ENCODE measurements at regions not wholly inside any gene's neighbourhood (a gene's known extent, or its start where the extent isn't known, plus 50 kb on each side); places are given as distances from the start of the nearest gene placed in this dataset.

GRCh38 chr4:53951414-53951813 is 113.0 kb downstream of the CHIC2 start:
- Histone ChIP-seq H3K36me3 (ENCODE audit: insufficient read depth, low read length) (no peaks in the 10 kb centered on the region), H3K4me3 (ENCODE audit: low read depth in 1 of 2, low read length in 2 of 2) (no peak overlapping the region), H4K20me1 (ENCODE audit: insufficient read depth, low read length) (no peaks in the 10 kb centered on the region), H3K79me2 (ENCODE audit: insufficient read depth, low read length) (no peaks in the 10 kb centered on the region), H2AFZ (ENCODE audit: low read depth, low read length) (no peak overlapping the region), H3K4me2 (ENCODE audit: insufficient read depth, low read length) (no peak overlapping the region), H3K9me3 (ENCODE audit: insufficient read depth, low read length, severe bottlenecking) (no peaks in the 10 kb centered on the region), H3K9ac (ENCODE audit: low read depth, low read length) (no peak overlapping the region), H3K4me1 (ENCODE audit: insufficient read depth, low read length) (no peaks in the 10 kb centered on the region), H3K27ac (ENCODE audit: low read length) (no peak overlapping the region), H3K27me3 (ENCODE audit: insufficient read depth, low read length, poor library complexity) (no peaks in the 10 kb centered on the region)
- ATAC-seq (ENCODE audit: insufficient read depth, low read depth) (no peak), DNase-seq (no peak)
- TF ChIP-seq EZH2 (IDR thresholded peaks at IDR 0.05; ENCODE audit: borderline replicate concordance, low read depth, low read length, severe bottlenecking) (no peak), CTCF (IDR thresholded peaks at IDR 0.05; ENCODE audit: borderline replicate concordance, extremely low read depth, low read length, poor library complexity, severe bottlenecking) (no peak)

GRCh38 chr4:53943345-53944085 is 120.9 kb downstream of the CHIC2 start:
- H3K4me2 ChIP-seq (ENCODE audit: insufficient read depth, low read length) = no peak overlapping the region
- H4K20me1 ChIP-seq (ENCODE audit: insufficient read depth, low read length) = no peaks in the 10 kb centered on the region
- H2AFZ ChIP-seq (ENCODE audit: low read depth, low read length) = no peak overlapping the region
- H3K4me3 ChIP-seq (ENCODE audit: low read depth in 1 of 2, low read length in 2 of 2) = no peak overlapping the region
- no peaks in the 10 kb centered on the region for H3K27me3 ChIP-seq (ENCODE audit: insufficient read depth, low read length, poor library complexity)
- H3K27ac ChIP-seq (ENCODE audit: low read length) = no peak overlapping the region
- no peaks in the 10 kb centered on the region for H3K79me2 ChIP-seq (ENCODE audit: insufficient read depth, low read length)
- H3K9ac ChIP-seq (ENCODE audit: low read depth, low read length) = no peak overlapping the region
- no peaks in the 10 kb centered on the region for H3K4me1 ChIP-seq (ENCODE audit: insufficient read depth, low read length)
- TF ChIP-seq EZH2 (IDR thresholded peaks at IDR 0.05; ENCODE audit: borderline replicate concordance, low read depth, low read length, severe bottlenecking) (no peak), CTCF (IDR thresholded peaks at IDR 0.05; ENCODE audit: borderline replicate concordance, extremely low read depth, low read length, poor library complexity, severe bottlenecking) (no peak)
- DNase-seq (no peak), ATAC-seq (ENCODE audit: insufficient read depth, low read depth) (no peak)
- peaks cover 3% of the 10 kb centered on the region for H3K9me3 ChIP-seq (ENCODE audit: insufficient read depth, low read length, severe bottlenecking)
- H3K36me3 ChIP-seq (ENCODE audit: insufficient read depth, low read length) = no peaks in the 10 kb centered on the region

- Histone ChIP-seq H3K9me3 (ENCODE audit: insufficient read depth, low read length, severe bottlenecking) (peaks cover 3% of the 10 kb centered on the region), H3K4me1 (ENCODE audit: insufficient read depth, low read length) (no peaks in the 10 kb centered on the region), H3K27me3 (ENCODE audit: insufficient read depth, low read length, poor library complexity) (no peaks in the 10 kb centered on the region), H3K4me2 (ENCODE audit: insufficient read depth, low read length) (no peak overlapping the region), H2AFZ (ENCODE audit: low read depth, low read length) (no peak overlapping the region), H3K36me3 (ENCODE audit: insufficient read depth, low read length) (no peaks in the 10 kb centered on the region), H4K20me1 (ENCODE audit: insufficient read depth, low read length) (no peaks in the 10 kb centered on the region), H3K27ac (ENCODE audit: low read length) (no peak overlapping the region), H3K79me2 (ENCODE audit: insufficient read depth, low read length) (no peaks in the 10 kb centered on the region), H3K4me3 (ENCODE audit: low read depth in 1 of 2, low read length in 2 of 2) (no peak overlapping the region), H3K9ac (ENCODE audit: low read depth, low read length) (no peak overlapping the region)
- DNase-seq (no peak), ATAC-seq (ENCODE audit: insufficient read depth, low read depth) (no peak)
- no peak for TF ChIP-seq CTCF (IDR thresholded peaks at IDR 0.05; ENCODE audit: borderline replicate concordance, extremely low read depth, low read length, poor library complexity, severe bottlenecking)
- no peak for TF ChIP-seq EZH2 (IDR thresholded peaks at IDR 0.05; ENCODE audit: borderline replicate concordance, low read depth, low read length, severe bottlenecking)
These were observed 121.7 kb downstream of the CHIC2 start for GRCh38 chr4:53942712-53943111.
